CD14-positive monocyte (primary cell): ENCODE measurements at regions not wholly inside any gene's neighbourhood (a gene's known extent, or its start where the extent isn't known, plus 50 kb on each side); places are given as distances from the start of the nearest gene placed in this dataset.

Experiments used
- DNase-seq, 3 donors: peaks; one replicate each; pipeline ENCODE4 v3.0.0-alpha.2; 2011 to 2022
- H2AFZ ChIP-seq: 2 replicates; pipeline ENCODE4 v1.6.0; 2012; ENCODE audit warnings: mild to moderate bottlenecking, low read depth, low read length, inconsistent platforms; ENCODE audit not compliant: insufficient read depth, poor library complexity, severe bottlenecking
- H3K27ac ChIP-seq, 2 donors: 1 replicate in 1 of 2; 2 replicates in 1 of 2; pipeline ENCODE4 v1.5.1; 2012 to 2013; ENCODE audit warnings: low read length in 2 of 2, control low read depth in 1 of 2, inconsistent platforms in 1 of 2, low read depth in 1 of 2, mild to moderate bottlenecking in 1 of 2
- H3K27me3 ChIP-seq, 2 donors: one replicate each; pipeline versions ENCODE4 v1.6.0 to v1.6.1; 2011 to 2013; ENCODE audit warnings: low read length in 2 of 2; ENCODE audit not compliant: control insufficient read depth in 2 of 2, insufficient read depth in 2 of 2
- H3K36me3 ChIP-seq, 2 donors: replicated peaks in 1 of 2; 1 replicate in 1 of 2; 2 replicates in 1 of 2; pipeline versions ENCODE4 v1.5.1 to v1.6.1; 2012 to 2013; ENCODE audit warnings: low read length in 2 of 2, control low read depth in 1 of 2, inconsistent platforms in 1 of 2, mild to moderate bottlenecking in 1 of 2; ENCODE audit not compliant: insufficient read depth in 2 of 2, control insufficient read depth in 1 of 2
- H3K4me1 ChIP-seq, 2 donors: 1 replicate in 1 of 2; 2 replicates in 1 of 2; pipeline versions ENCODE4 v1.5.1 to v1.6.1; 2012 to 2013; ENCODE audit warnings: low read length in 2 of 2, control low read depth in 1 of 2, inconsistent platforms in 1 of 2, mild to moderate bottlenecking in 1 of 2, moderate library complexity in 1 of 2; ENCODE audit not compliant: insufficient read depth in 2 of 2, control insufficient read depth in 1 of 2
- H3K4me2 ChIP-seq: replicated peaks from 2 replicates; pipeline ENCODE3; 2012; ENCODE audit warnings: low read length, moderate library complexity, mild to moderate bottlenecking; ENCODE audit not compliant: poor library complexity, severe bottlenecking; ENCODE audit errors: extremely low read depth
- H3K4me3 ChIP-seq, 3 experiments: fragments of 200-600 bp in 1 of 3; sonication (generic) in 1 of 3; replicated peaks in 1 of 3; 1 replicate in 2 of 3; 2 replicates in 1 of 3; pipeline ENCODE4 v1.5.1; 2011 to 2013; ENCODE audit warnings: low read length in 3 of 3, mild to moderate bottlenecking in 3 of 3, control low read depth in 2 of 3, low read depth in 2 of 3, inconsistent platforms in 1 of 3, moderate library complexity in 1 of 3
- H3K79me2 ChIP-seq: 2 replicates; pipeline ENCODE4 v1.6.0; 2012; ENCODE audit warnings: mild to moderate bottlenecking, control low read depth, inconsistent platforms, low read length, moderate library complexity; ENCODE audit not compliant: insufficient read depth
- H3K9ac ChIP-seq: 2 replicates; pipeline ENCODE4 v1.6.0; 2017; ENCODE audit warnings: low read length, mild to moderate bottlenecking; ENCODE audit not compliant: insufficient read depth, poor library complexity, severe bottlenecking
- H3K9me3 ChIP-seq, 2 donors: replicated peaks in 1 of 2; 1 replicate in 1 of 2; 2 replicates in 1 of 2; pipeline versions ENCODE4 v1.5.1 to v1.6.1; 2012 to 2013; ENCODE audit warnings: low read length in 2 of 2, control low read depth in 1 of 2; ENCODE audit not compliant: control insufficient read depth in 1 of 2, insufficient read depth in 1 of 2
- H4K20me1 ChIP-seq: 2 replicates; pipeline ENCODE4 v1.6.0; 2012; ENCODE audit warnings: mild to moderate bottlenecking, low read length, control low read depth, moderate library complexity; ENCODE audit not compliant: insufficient read depth
- H3K27ac Mint-ChIP-seq, 7 donors: one replicate each; pipeline ENCODE4 v1.8.0; 2020; ENCODE audit warnings: mild to moderate bottlenecking in 7 of 7, mixed read lengths in 7 of 7, moderate library complexity in 6 of 7, inconsistent platforms in 2 of 7
- H3K27me3 Mint-ChIP-seq, 3 donors: one replicate each; pipeline ENCODE4 v1.8.0; 2021 to 2022; ENCODE audit warnings: low read depth in 3 of 3, mild to moderate bottlenecking in 3 of 3, mixed read lengths in 3 of 3, moderate library complexity in 3 of 3, inconsistent platforms in 1 of 3
- H3K36me3 Mint-ChIP-seq, 2 donors: one replicate each; pipeline ENCODE4 v1.8.0; 2020; ENCODE audit warnings: mixed read lengths in 2 of 2, inconsistent platforms in 1 of 2, mild to moderate bottlenecking in 1 of 2
- H3K4me1 Mint-ChIP-seq: one replicate; pipeline ENCODE4 v1.8.0; 2020; ENCODE audit warnings: mild to moderate bottlenecking, mixed read lengths
- H3K4me3 Mint-ChIP-seq, 2 donors: one replicate each; pipeline ENCODE4 v1.8.0; 2020; ENCODE audit warnings: mild to moderate bottlenecking in 2 of 2, mixed read lengths in 2 of 2, moderate library complexity in 1 of 2
- H3K9me3 Mint-ChIP-seq, 7 donors: one replicate each; pipeline ENCODE4 v1.8.0; 2020 to 2022; ENCODE audit warnings: mixed read lengths in 7 of 7, mild to moderate bottlenecking in 6 of 7, moderate library complexity in 6 of 7, inconsistent platforms in 2 of 7
- CTCF ChIP-seq: fragments of 200-600 bp; IDR thresholded peaks from one replicate; pipeline ENCODE4 v1.8.0; 2022; ENCODE audit warnings: antibody characterized with exemption, mild to moderate bottlenecking
- WGBS: methylation state at CpG from one replicate; pipeline ENCODE4 v1.1.5; 2013; ENCODE audit warnings: missing lambda C conversion rate; ENCODE audit not compliant: insufficient coverage; 5-methylcytosine and 5-hydroxymethylcytosine counted together
- intact Hi-C, 2 donors: fragments of 100-400 bp; cut with micrococcal nuclease; formaldehyde crosslinking; loops; one replicate each; pipeline versions ENCODE4 v1.15.0 to v1.15.1; 2023

- Mint-ChIP-seq H3K4me3 (no peak overlapping the region), H3K9me3 (peaks cover 0 to 13% (median 3%) of the 10 kb centered on the region in 7 donors), H3K36me3 (no peaks in the 10 kb centered on the region), H3K27ac (no peak overlapping the region), H3K27me3 (peaks cover 0 to 3% (median 3%) of the 10 kb centered on the region in 3 donors), H3K4me1 (no peaks in the 10 kb centered on the region)
- H3K27me3 ChIP-seq, result no peaks in the 10 kb centered on the region
- H2AFZ ChIP-seq, result no peak overlapping the region
- intact Hi-C loops, result no loop called here
- H3K9ac ChIP-seq, result no peak overlapping the region
- H3K9me3 ChIP-seq, result no peaks in the 10 kb centered on the region
- H3K4me1 ChIP-seq, result no peaks in the 10 kb centered on the region
- no peak overlapping the region for H3K4me2 ChIP-seq
- H3K4me3 ChIP-seq, result no peak overlapping the region
- H3K27ac ChIP-seq, result no peak overlapping the region
- 47% methylated on average over 2 of the region's 6 CpGs for WGBS
- DNase-seq, result no peak
- no peaks in the 10 kb centered on the region for H3K79me2 ChIP-seq
- no peak for TF ChIP-seq CTCF
- H3K36me3 ChIP-seq, result no peaks in the 10 kb centered on the region
- no peaks in the 10 kb centered on the region for H4K20me1 ChIP-seq
These were observed 211.6 kb downstream of the EN1 start for GRCh38 chr2:118635891-118636290.

- H3K4me3 Mint-ChIP-seq, result no peak overlapping the region
- peaks cover 0 to 10% (median 3%) of the 10 kb centered on the region in 7 donors for H3K9me3 Mint-ChIP-seq
- Histone ChIP-seq H3K4me3 (no peak overlapping the region), H2AFZ (no peak overlapping the region), H4K20me1 (no peaks in the 10 kb centered on the region), H3K36me3 (no peaks in the 10 kb centered on the region), H3K9ac (no peak overlapping the region), H3K27ac (no peak overlapping the region), H3K79me2 (no peaks in the 10 kb centered on the region), H3K9me3 (no peaks in the 10 kb centered on the region), H3K4me1 (no peaks in the 10 kb centered on the region), H3K4me2 (no peak overlapping the region), H3K27me3 (no peaks in the 10 kb centered on the region)
- no CpG with 5 or more reads among the region's 3 CpGs for whole genome bisulfite sequencing
- H3K4me1 Mint-ChIP-seq, result no peaks in the 10 kb centered on the region
- no peaks in the 10 kb centered on the region for H3K36me3 Mint-ChIP-seq
- no peak for DNase-seq
- intact Hi-C loops, result no loop called here
- no peak overlapping the region for H3K27ac Mint-ChIP-seq
- no peak for TF ChIP-seq CTCF
- peaks cover 0 to 4% (median 3%) of the 10 kb centered on the region in 3 donors for H3K27me3 Mint-ChIP-seq
These were observed 212.6 kb downstream of the EN1 start for GRCh38 chr2:118634876-118635275.
